ENCODE measurements at regions not wholly inside any gene's neighbourhood (a gene's known extent, or its start where the extent isn't known, plus 50 kb on each side); places are given as distances from the start of the nearest gene placed in this dataset.

GRCh38 chr5:28542987-28543386, 1504.6 kb upstream of the CDH9 start:
- TF ChIP-seq BACH2 (CRISPR knock-in tag; IDR thresholded peaks at IDR 0.05; ENCODE audit: borderline replicate concordance) (no peak), ZNF565 (CRISPR knock-in tag; conservative IDR thresholded peaks at IDR 0.05; ENCODE audit: low read depth) (no peak), CSRNP3 (CRISPR knock-in tag; IDR thresholded peaks at IDR 0.05) (no peak), CREB5 (CRISPR knock-in tag; IDR thresholded peaks at IDR 0.05; ENCODE audit: low read depth) (no peak)
- no peak for ATAC-seq

DNA sequence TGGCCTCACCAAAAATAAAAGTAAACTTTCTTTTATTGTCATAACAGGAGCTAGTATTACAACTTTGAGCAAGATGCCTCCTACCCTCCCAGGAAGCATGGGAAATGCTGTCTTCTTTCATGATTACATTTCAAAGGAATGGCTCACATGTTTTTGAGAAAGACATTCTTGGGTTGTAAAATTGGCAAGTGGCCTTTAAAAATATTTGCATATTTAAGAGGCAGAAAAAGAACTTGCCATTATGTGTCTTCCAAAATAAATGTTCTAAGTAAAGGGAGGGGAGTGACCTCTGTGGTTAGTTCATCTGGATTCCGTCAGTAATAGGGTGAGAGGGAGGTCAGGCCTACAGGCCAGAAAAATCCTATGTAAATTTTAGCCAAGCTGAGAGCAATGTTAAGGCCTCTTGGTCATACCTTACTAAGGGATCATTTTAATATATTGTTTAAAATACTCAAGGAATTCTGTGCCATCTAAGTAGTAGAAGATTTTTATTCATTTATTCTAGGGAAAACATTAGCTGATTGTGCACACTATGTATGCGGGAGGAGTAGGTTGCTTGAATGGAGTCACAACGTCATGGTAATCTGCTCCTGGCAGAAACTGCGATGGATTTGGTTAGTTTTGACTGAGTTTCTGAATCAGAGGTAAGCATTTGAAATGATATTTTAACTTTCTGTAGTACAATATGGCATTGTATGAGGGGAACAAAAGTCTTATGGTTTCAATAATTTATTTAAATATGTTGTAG, 1485.7 kb upstream of the CDH9 start:
- no peak for TF ChIP-seq ESRRG (CRISPR knock-in tag; IDR thresholded peaks at IDR 0.05)
- no peak for TF ChIP-seq CSRNP3 (CRISPR knock-in tag; IDR thresholded peaks at IDR 0.05)
- no peak for TF ChIP-seq ZFP3 (CRISPR knock-in tag; IDR thresholded peaks at IDR 0.05)
- no peak for TF ChIP-seq ISL1 (CRISPR knock-in tag; IDR thresholded peaks at IDR 0.05)
- no peak for TF ChIP-seq CSDC2 (CRISPR knock-in tag; IDR thresholded peaks at IDR 0.05)
- no peak for TF ChIP-seq ARNTL (CRISPR knock-in tag; IDR thresholded peaks at IDR 0.05; ENCODE audit: borderline replicate concordance, low read depth)
- TF ChIP-seq ZNF70 (CRISPR knock-in tag; IDR thresholded peaks at IDR 0.05): no peak
- TF ChIP-seq, protein P1, sequence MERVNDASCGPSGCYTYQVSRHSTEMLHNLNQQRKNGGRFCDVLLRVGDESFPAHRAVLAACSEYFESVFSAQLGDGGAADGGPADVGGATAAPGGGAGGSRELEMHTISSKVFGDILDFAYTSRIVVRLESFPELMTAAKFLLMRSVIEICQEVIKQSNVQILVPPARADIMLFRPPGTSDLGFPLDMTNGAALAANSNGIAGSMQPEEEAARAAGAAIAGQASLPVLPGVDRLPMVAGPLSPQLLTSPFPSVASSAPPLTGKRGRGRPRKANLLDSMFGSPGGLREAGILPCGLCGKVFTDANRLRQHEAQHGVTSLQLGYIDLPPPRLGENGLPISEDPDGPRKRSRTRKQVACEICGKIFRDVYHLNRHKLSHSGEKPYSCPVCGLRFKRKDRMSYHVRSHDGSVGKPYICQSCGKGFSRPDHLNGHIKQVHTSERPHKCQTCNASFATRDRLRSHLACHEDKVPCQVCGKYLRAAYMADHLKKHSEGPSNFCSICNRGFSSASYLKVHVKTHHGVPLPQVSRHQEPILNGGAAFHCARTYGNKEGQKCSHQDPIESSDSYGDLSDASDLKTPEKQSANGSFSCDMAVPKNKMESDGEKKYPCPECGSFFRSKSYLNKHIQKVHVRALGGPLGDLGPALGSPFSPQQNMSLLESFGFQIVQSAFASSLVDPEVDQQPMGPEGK (CRISPR knock-in tag; IDR thresholded peaks at IDR 0.05; ENCODE audit: borderline replicate concordance): no peak
- TF ChIP-seq ZC3H10 (CRISPR knock-in tag; IDR thresholded peaks at IDR 0.05): no peak
- TF ChIP-seq SNAI2 (CRISPR knock-in tag; IDR thresholded peaks at IDR 0.05): no peak
- no peak for TF ChIP-seq RARB (CRISPR knock-in tag; IDR thresholded peaks at IDR 0.05)
- no peak for TF ChIP-seq BACH2 (CRISPR knock-in tag; IDR thresholded peaks at IDR 0.05; ENCODE audit: borderline replicate concordance)
- no peak for TF ChIP-seq TCF4 (CRISPR knock-in tag; IDR thresholded peaks at IDR 0.05; ENCODE audit: borderline replicate concordance)
- no peak for TF ChIP-seq GLIS3 (CRISPR knock-in tag; IDR thresholded peaks at IDR 0.05)
- TF ChIP-seq OSR1 (CRISPR knock-in tag; IDR thresholded peaks at IDR 0.05): no peak
- no peak for TF ChIP-seq ZNF8 (CRISPR knock-in tag; IDR thresholded peaks at IDR 0.05)
- TF ChIP-seq TSHZ2 (CRISPR knock-in tag; IDR thresholded peaks at IDR 0.05): no peak
- no peak for TF ChIP-seq ZNF565 (CRISPR knock-in tag; conservative IDR thresholded peaks at IDR 0.05; ENCODE audit: low read depth)
- TF ChIP-seq ZFP30 (CRISPR knock-in tag; IDR thresholded peaks at IDR 0.05): no peak
- no peak for TF ChIP-seq PPARA (CRISPR knock-in tag; IDR thresholded peaks at IDR 0.05; ENCODE audit: borderline replicate concordance)
- no peak for ATAC-seq

DNA sequence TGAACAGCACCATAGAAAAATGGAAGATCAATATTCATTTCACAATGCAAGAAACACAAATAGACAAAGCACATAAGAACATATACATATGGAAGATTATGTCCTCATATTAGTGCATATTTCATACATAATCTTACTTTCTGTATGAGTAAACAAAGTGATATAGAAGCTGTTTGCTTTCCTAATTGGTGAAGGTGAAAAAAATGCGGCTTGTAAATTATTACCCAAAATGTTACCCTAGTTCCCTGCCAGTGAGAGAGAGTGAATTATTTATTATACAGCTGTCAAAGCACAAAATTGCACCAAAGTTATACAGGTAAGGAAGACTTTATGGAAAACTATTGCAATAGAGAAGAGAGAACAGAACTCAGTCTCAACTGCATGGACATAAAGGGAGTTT, 1485.0 kb upstream of the CDH9 start:
- no peak for ATAC-seq
- TF ChIP-seq CSDC2 (CRISPR knock-in tag; IDR thresholded peaks at IDR 0.05) (no peak), ISL1 (CRISPR knock-in tag; IDR thresholded peaks at IDR 0.05) (no peak)

Data from SK-N-SH treated with all-trans-retinoic acid at 6 μM for 48 hours (cell line).